Fibroblast of the conjunctiva (primary cell): ENCODE measurements at regions not wholly inside any gene's neighbourhood (a gene's known extent, or its start where the extent isn't known, plus 50 kb on each side); places are given as distances from the start of the nearest gene placed in this dataset.
"Not testable (repeated sequence)": the region's sequence is repeated elsewhere in the genome, so short reads cannot be mapped to it uniquely, and the experiment has no call there.

Experiments used
- DNase-seq: peaks from one replicate; pipeline ENCODE4 v3.0.0-alpha.2; 2010; ENCODE audit warnings: low read depth

DNA sequence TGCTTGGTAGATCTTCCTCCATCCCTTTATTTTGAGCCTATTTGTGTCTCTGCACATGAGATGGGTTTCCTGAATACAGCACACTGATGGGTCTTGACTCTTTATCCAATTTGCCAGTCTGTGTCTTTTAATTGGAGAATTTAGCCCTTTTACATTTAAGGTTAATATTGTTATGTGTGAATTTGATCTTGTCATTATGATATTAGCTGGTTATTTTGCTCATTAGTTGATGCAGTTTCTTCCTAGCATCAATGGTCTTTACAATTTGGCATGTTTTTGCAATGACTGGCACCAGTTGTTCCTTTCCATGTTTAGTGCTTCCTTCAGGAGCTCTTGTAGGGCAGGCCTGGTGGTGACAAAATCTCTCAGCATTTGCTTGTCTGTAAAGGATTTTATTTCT is 72.4 kb downstream of the HNRNPD start:
- DNase-seq, result not testable (repeated sequence)

DNA sequence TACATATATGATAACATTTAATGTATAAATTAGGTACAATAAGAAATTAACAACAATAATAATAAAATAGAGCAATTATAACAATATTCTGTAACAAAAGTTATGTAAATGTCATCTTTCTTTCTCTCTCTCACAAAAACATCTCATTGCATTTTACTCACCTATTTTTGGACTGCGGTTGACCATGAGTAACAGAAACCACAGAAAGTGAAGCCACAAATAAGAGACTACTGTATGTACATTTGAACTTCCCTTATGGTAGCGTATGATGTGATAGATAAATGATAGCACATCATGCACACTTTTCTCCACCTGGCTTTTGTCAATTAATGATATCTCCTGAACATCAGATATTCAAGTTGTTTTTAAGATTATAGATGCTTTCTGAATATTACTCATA is 80.5 kb downstream of the HNRNPD start:
- DNase-seq, result no peak

DNA sequence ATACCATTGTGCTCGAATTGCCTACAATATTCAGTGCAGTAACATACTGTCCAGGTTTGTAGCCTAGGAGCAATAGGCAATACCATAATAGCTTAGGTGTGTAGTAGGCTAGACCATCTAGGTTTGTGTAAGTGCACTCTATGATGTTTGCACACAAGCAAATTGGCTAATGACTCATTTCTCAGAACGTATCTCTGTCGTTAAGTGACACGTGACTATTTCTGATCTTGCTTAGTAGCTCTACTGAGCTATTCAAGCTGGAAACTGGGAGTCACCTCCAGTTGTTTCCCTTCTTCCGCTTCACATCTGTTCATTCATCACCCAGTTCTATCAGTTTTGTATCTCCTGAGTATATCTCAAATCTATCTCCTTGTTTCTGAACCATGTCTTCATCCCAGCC is 86.1 kb downstream of the HNRNPD start:
- no peak for DNase-seq

DNA sequence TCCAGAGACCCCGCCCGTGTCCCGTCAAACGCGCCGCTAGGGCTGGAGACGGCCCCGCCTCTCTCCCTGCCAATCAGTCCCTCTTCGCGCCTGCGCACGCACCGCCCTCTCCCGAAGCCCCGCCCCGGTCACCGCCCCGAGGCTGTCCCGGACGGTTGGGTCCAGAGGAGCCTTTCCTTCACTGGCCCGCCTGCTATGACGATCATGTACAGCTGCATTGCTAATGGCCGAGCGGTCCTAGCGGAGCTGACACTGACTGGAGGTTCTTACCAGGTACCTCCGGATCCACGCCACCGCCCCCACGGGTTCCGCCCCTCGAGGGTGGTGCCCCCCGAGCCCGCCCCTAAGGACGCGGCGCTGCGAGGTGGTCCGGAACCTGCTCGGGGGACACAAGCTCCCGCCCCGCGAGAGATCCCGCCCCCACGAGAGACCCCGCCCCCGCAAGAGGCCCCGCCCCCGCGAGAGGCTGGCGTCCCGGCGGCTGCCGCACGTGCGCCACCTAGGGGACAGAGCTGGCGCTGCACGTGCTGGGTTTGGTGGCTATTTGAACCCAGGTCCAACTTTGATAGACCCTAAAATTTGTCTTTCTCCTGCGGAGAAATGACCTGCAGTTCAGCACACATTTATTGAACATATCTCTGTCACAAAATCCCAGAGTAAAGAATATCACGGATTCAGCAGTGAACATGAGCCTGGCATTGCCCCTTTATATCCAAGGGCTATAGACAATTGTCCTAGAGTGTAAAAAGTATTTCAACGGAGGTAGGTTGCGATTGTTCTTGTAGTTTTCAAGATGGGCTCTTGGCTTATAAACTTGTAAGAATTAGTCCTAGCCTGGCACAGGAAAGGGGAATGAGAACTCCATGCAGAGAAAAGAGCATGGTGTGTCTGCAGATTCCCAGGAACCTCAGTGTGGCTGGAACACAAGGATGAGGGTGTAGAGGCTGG is 88.7 kb downstream of the HNRNPD start:
- DNase-seq, result peak; percentile 98

DNA sequence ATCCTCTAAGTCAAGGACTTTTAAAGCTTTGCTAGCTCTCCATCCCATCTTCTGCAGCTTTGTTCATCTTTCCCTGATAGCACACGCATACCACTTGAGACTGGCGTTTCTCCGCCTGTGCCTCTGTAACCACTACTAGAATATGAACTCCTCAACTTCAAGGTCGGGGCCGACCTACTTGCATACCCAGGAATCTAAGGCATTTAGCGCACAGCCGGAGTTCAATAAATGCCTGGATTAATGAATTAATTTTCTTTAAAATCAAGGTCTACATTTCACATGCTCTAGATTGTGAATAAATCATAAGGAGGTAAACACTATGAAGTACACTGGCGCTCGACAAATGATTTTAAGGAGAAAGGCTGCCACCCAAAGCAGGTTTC is 89.3 kb downstream of the HNRNPD start:
- no peak for DNase-seq

DNA sequence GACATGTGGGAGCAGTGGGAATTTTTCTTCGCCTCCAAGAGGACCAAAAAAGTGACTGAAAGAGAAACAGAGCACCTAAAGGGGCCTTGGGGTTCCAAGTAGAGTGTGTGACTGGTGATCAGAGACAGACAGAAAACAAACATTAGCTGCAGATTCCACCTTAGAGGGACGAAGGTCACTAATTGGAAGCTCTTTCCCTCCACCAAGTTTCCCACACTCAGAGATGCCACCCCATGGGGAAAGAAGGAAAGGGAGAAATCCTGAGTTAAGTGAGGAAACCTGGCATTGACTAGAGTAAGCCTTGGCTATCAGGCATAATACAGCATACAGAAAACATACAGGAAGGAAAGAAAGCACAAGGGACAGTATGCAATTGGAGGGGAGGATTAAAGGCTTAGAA is 90.9 kb downstream of the HNRNPD start:
- no peak for DNase-seq

DNA sequence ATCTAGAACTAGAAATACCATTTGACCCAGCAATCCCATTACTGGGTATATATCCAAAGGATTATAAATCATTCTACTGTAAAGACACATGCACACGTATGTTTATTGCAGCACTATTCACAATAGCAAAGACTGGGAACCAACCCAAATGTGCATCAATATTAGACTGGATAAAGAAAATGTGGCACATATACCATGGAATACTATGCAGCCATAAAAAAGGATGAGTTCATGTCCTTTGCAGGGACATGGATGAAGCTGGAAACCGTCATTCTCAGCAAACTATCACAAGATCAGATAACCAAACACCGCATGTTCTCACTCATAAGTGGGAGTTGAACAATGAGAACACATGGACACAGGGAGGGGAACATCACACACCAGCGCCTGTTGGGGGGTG is 94.2 kb downstream of the HNRNPD start:
- DNase-seq, result not testable (repeated sequence)

DNA sequence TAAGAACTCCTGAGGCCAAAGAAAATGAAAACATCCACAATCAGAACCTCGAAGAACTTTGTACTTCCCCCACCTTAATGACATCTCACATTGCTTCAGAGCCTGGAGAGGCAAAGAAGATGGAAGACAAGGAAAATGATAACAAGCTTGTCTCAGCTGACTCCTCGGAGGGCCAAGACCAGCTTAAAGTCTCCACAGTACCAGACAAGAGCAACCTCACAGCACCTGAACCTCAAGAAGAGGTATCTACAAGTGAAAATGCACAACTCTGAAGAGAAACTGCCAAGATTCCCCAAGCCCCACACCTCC is 97.5 kb downstream of the HNRNPD start:
- DNase-seq, result no peak

DNA sequence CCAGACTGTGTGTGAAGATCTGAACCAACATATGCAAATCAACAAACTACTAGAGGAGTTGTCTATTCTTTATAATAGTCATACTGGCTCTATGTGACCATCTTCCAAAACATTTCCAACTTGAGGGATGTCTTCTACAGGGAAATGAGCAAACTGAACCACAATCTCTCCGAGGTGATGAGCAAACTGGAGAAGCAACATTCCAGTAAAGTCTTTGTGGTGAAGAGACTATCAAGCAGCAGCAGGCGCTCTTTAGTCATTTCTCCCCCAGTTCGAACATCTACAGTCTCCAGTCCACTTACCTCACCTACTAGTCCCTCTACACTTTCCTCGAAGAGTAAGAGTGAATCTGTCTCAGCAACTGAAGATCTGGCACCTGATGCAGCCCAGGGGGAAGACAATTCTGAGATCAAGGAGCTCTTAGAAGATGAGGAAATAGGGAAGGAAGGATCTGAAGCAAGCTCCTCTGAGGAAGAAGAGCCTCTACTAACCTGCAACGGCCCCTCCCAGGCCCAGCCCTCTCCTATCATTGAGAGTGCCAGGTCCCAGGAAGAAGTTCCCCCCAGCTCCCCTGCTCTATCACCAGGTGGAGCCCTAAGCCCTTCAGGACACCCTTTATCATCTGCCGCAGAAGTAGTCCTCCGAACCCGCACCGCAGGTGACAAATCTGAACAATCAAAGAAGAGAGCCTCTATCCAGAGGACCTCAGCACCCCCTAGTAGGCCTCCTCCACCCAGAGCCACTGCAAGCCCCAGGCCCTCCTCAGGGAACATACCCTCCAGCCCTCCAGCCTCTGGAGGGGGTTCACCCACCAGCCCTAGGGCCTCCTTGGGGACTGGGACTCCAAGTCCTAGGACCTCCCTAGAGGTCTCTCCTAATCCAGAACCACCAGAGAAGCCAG is 98.1 kb downstream of the HNRNPD start:
- no peak for DNase-seq

DNA sequence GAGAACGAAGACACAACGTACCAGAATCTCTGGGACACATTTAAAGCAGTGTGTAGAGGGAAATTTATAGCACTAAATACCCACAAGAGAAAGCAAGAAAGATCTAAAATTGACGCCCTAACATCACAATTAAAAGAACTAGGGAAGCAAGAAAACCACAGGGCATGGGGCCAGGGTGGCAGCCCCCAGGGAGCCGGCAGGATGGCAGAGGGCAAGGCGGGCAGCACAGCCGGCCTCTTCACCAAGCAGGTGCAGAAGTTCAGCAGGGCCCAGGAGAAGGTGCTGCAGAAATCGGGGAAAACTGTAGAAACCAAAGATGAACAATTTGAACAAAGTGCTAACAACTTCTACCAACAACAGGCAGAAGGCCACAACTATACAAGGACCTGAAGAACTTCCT is 99.1 kb downstream of the HNRNPD start:
- not testable (repeated sequence) for DNase-seq

DNA sequence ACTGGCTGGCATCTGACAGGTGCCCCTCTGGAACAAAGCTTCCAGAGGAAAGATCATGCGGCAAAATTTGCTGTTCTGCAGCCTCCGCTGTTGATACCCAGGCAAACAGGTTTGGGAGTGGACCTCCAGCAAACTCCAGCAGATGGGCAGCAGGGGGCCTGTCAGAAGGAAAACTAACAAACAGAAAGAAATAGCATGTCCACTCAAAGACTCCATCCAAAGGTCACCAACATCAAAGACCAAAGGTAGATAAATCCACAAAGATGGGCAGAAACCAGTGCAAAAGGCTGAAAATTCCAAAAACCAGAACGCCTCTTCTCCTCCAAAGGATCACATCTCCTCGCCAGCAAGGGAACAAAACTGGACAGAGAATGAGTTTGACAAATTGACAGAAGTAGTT is 101.3 kb downstream of the HNRNPD start:
- not testable (repeated sequence) for DNase-seq

DNA sequence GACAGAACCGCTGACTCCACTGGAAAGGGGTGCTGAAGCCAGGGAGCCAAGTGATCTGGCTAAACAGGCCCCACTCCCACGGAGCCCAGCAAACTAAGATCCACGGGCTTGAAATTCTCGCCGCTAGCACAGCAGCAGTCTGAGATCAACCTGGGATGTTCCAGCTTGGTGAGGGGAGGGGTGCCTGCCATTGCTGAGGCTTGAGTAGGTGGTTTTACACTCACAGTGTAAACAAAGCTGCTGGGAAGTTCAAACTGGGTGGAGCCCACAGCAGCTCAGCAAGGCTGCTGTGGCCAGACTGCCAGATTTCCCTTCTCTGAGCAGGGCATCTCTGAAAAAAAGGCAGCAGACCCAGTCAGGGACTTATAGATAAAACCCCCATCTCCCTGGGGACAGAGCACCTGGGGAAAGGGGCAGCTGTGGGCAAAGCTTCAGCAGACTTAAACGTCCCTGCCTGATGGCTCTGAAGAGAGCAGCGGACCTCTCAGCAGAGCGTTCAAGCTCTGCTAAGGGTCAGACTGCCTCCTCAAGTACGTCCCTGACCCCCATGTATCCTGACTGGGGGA is 101.8 kb downstream of the HNRNPD start:
- DNase-seq, result not testable (repeated sequence)

DNA sequence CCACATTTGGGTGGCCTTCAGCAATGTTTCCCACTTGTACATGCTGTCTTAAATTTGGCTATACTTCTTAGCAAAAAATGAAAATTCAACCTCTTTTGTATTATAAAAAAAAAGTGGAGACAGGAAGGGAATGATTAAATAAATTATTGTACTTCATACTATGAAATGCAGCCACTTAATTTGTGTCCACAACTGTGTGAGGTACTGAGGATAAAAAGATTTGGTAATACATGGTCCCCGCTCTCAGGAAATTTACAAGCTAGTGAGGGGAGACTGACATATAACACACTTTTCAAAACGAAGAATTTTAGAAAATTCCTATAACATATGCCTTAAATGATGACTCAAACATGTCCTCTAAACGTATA is 105.0 kb downstream of the HNRNPD start:
- no peak for DNase-seq

DNA sequence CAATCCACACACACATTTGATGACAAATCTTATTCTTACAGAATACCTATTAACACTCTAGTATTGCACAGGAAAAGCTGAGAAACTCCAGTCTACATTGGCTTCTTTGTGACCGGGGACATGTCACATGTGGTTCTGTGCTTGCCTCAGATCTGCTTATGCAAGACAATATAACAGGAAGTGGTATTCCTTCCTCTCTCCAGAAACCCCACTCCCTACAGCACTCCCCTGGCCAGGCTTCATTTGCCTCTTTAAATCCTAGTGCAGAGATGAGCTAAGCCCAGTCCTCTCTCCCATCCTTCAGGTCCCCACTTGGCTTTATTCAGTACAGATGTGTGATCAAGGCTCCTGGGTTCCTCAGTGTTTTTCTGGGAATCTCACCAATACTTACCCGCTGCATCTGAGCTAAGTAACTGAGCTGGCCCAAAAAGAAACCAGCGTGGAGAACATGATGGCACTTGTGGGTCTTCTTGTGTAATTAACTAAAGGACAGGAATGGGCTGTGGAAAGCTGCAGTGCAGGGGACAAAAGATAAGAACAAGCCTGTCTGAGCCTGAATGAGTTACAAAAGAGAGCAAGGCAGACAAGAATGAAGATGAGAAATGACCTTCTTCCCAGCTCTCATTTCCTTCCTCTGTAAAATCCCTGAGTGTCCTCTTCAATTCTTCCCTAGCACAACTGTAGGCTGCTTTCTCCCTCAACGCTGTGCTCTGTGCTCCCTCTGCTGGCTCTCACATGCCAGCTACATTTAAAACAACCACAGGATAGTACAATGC is 105.6 kb downstream of the HNRNPD start:
- DNase-seq, result peak; percentile 27

DNA sequence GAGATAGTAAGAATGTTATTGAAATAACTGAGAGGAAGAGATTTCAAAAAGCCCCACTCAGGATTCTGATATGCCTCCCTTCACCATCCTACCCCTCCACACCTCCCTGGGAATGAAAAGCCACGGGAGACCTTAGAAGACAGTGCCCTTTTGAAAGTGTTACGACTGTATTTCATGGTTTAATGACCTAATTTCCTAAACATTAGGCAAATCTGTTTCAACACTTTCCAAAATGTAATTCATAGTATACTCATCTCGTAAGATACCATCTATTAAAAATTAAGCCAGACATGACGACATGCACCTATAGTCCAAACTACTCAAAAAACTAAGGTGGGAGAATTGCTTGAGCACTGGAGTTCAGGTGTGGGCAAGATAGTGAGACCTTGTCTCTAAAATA is 106.3 kb downstream of the HNRNPD start:
- DNase-seq, result no peak

DNA sequence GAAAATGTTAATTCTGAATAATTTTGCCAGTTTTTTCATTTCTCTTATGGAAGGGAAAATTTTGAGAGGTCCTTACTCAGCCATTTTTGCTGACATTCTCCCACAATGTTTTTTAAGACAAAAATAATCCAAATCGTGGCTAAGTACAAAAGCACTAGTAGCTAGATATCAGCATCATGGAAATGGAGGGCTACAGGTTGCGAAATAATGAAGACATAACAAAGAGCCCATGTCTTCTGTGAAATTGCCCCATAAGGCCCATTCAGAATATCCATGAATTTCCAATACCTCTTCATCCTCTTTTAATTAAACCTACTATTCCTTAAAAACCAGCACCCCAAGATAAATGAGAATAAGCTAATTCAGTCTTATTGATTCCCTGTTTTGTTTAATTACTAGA is 107.4 kb downstream of the HNRNPD start:
- DNase-seq, result no peak

DNA sequence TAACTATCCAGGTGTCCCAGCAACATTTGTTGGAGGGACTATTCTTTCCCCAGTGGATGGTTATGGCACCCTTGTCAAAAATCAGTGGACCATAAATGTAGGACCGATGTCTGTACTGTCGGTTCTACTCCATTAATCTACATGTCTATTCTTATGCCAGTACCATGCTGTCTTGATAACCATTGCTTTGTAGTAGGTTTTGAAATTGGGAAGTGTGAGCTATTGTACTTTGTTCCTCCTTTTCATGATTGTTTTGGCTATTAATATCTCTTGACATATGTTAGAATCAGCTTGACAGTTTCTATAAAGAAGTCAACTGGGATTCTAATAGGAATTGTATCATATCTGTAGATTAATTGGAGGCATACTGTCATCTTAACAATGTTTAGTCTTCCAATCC is 112.7 kb downstream of the HNRNPD start:
- DNase-seq, result no peak

DNA sequence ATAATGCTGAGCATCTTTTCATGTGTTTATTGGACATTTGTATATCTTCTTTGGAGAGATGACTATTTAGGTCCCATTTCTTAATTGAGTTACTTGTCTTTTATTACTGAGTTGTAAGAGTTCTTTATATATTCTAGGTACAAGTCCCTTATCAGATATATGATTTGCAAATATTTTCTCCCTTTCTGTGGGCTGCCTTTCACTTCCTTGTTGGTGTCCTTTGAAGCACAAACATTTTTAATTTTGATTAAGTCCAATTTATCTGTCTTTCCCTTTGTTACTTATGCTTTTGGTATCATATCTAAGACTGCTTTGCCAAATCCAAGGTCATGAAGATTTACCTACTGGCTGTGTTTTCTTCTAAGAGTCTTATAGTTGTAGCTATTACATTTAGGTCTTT is 113.2 kb downstream of the HNRNPD start:
- no peak for DNase-seq

DNA sequence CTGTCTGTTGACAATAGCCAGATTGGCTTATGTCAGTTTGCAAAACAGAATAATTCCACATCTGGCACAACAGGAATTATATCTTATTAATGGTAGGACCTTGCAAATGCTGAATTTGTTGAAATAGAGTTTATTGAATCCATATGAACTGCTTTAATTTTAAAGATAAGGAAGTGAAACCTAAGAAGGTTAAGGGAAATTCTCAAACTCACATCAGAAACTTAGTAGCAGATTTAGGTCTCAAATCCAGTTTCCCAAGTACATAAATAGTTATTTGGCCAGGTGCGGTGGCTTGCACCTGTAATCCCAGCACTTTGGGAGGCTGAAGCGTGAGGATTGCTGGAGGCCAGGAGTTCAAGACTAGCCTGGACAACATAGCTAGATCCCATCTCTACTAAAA is 117.1 kb downstream of the HNRNPD start:
- DNase-seq, result no peak

DNA sequence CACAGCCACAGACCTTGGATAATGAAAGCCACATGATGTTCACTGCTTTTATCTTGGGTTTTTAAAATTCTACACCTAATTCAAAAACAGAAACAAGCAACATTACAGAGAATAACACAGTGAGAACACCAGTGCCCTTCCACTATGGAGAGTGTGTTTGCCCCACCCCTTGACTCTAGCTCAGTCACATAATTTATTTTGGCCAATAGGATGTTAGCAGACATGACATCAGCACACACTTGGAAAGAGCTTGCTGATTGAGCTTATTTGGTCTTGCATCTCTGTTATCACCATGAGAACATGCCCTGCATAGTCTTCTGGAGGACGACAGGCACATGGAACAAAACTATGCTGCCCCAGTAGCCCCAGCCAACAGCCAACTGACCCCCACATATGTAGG is 118.1 kb downstream of the HNRNPD start:
- DNase-seq, result no peak

DNA sequence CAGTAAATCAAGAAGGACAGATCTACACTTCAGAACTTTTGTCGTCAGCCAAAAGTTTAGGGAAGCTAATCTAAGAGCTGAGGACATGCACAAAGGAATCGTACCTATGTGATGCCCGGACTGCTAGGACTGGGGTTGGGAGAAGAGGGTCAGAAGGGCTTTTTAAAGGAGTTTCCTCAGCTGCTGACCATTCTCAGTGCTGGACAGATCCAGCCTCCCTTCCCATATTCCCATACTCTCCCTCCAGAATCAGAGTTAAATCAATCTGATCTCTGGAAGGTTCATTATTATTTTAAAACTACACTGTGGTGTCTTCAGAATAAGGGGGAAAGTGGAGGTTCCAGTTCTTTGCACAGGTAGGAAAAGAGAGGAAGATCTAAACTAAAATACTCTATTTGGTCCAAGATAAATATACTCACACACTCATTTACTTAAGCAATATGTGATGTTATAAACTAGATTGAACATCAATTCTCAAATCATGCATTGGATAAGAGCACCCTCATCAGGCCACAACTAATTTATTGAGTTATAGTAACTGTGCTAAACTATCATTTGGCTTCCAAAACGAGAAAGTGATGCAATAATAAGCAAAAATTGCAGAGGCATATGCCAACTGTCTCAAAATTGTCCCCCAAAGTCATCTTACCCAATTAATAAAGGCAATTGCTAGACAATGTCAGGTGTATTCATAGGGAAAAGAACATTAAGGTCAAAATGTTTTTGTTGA is 124.7 kb downstream of the HNRNPD start:
- no peak for DNase-seq

DNA sequence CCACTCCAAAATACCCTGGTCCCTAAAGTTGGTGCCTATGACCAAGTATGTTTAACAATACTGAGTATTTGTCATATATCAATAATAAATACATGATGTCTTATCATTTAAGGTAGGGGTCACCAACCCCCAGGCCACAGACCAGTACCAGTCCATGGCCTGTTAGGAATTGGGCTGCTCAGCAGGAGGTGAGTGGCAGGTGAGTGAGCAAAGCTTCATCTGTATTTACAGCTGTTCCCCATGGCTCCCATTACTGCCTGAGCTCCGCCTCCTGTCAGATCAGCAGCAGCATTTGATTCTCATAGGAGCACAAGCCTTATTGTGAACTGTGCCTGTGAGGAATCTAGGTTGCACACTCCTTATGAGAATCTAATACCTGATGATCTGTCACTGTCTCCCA is 126.2 kb downstream of the HNRNPD start:
- DNase-seq, result no peak
